H1 (cell line): ENCODE measurements at regions not wholly inside any gene's neighbourhood (a gene's known extent, or its start where the extent isn't known, plus 50 kb on each side); places are given as distances from the start of the nearest gene placed in this dataset.

Experiments
- NRF1 ChIP-seq: IDR thresholded peaks from 2 replicates; pipeline ENCODE4 v1.6.1; 2011; ENCODE audit warnings: mild to moderate bottlenecking, low read depth, low read length, improper control_type of control experiment
- POLR2AphosphoS5 ChIP-seq: IDR thresholded peaks from 2 replicates; pipeline ENCODE4 v1.6.1; 2011; ENCODE audit warnings: low read depth, low read length
- POU5F1 ChIP-seq: IDR thresholded peaks from 2 replicates; pipeline ENCODE4 v1.6.1; 2011; ENCODE audit warnings: low read depth, mild to moderate bottlenecking, low read length, moderate library complexity

DNA sequence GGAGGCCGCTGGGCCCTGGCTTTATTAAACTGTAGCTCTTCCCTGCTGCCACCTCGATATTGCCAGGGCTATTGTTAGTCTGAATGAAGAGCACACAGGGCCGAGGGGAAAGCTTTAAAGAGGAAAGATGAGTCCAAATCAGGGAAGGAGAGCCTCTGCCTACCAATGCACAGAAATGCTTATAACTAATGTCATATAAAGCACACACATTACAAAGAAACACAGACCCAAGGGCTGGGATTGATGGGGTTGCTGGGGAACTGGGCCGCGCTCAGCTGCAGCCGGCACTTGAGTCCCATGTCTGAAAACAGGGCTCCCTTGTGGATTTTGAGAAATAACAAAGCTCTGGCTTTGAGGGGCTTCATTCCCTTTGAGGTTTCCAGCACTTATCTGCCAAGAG lies 232.6 kb downstream of the CD83 start:
- TF ChIP-seq POU5F1: no peak
- no peak for TF ChIP-seq NRF1
- no peak for TF ChIP-seq POLR2AphosphoS5
